GM13976 (cell line): ENCODE measurements at regions not wholly inside any gene's neighbourhood (a gene's known extent, or its start where the extent isn't known, plus 50 kb on each side); places are given as distances from the start of the nearest gene placed in this dataset.

Experiments used
- DNase-seq: peaks from one replicate; pipeline ENCODE4 v3.0.0; 2012; ENCODE audit warnings: low spot score
- in situ Hi-C: fragments of 300-500 bp; cut with MboI; formaldehyde crosslinking; loops from one replicate; pipeline ENCODE4 v1.12.0; 2022; ENCODE audit warnings: low sequenced_read_pairs, mixed read lengths, inconsistent platforms; ENCODE audit not compliant: unreplicated experiment
- TF ChIP-seq, protein P1 (sequence below): IDR thresholded peaks from 2 replicates; pipeline ENCODE4 v1.5.1; 2012; ENCODE audit warnings: borderline replicate concordance, mild to moderate bottlenecking; ENCODE audit not compliant: insufficient read depth; ENCODE audit errors: extremely low read depth, missing control alignments, control extremely low read depth

DNA sequence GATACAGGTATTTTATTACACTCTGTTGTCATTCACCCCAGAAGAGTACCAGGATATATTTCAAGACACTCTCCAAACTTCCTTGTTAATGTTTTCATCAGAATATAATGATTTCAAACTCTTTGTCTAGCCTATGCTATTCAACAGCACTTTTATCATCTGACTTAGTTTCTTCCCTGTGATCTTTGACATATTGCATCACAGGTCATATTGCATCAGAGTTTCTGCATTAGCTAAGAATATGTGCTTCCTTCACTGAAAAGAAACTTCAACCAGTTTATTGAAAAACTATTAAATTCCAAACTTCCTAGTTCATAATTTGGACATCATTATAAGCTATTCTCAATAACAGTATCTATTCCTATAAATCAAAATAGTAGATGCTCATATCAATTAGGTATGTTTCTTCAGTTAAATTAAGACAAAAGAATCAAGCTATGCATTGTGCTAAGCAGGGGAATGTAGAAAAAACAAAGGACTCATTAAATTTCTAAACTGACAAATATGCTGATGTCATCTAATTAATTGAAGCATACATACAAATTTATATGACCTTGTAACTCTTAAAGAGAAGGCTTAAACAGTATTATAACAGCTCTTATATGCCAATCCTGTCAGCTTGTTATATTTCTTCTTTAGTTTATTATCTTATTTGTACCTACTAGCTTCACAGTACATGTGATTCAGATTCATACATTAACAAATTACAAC is 361.8 kb upstream of the LUZP2 start:
- DNase-seq = no peak
- TF ChIP-seq, protein P1, sequence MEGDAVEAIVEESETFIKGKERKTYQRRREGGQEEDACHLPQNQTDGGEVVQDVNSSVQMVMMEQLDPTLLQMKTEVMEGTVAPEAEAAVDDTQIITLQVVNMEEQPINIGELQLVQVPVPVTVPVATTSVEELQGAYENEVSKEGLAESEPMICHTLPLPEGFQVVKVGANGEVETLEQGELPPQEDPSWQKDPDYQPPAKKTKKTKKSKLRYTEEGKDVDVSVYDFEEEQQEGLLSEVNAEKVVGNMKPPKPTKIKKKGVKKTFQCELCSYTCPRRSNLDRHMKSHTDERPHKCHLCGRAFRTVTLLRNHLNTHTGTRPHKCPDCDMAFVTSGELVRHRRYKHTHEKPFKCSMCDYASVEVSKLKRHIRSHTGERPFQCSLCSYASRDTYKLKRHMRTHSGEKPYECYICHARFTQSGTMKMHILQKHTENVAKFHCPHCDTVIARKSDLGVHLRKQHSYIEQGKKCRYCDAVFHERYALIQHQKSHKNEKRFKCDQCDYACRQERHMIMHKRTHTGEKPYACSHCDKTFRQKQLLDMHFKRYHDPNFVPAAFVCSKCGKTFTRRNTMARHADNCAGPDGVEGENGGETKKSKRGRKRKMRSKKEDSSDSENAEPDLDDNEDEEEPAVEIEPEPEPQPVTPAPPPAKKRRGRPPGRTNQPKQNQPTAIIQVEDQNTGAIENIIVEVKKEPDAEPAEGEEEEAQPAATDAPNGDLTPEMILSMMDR = no peak
- in situ Hi-C loops = no loop called here

DNA sequence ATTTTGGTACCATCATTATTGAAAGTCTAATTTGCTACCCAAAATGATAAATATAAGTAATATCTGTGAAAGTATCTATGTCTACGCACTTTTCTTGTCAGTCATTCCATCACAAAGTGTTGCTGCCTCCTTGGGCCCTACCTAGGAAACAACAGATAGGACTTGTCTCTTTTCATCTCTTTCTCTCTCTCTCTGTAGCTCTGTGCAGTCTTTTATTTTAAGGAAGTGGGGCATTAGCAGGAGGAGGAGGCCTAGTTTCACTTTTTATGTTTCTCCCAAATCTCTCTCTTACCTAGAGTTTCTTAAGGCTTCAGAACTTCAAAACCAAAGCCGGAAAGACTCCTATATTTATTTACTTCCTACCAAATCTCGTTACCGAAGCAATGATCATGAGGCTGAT is 354.8 kb upstream of the LUZP2 start:
- in situ Hi-C loops = no loop called here
- TF ChIP-seq, protein P1 = no peak
- DNase-seq = no peak

DNA sequence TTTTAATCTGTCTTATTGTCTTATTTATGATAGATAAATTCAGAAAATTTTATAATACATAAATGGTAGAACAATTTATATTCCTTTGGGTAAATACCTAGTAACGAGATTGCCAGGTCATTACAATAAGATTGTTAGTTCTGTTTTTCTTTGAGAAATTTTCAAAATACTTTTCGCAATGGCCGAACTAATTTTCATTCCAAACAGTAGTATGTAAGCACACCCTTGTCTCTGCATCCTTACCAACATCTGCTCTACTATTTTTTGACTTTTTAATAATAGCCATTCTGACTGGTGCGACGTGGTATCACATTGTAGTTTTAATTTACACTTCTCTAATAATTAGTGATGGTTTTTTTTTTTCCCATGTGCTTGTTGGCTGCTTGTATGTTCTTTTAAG is 351.4 kb upstream of the LUZP2 start:
- TF ChIP-seq, protein P1 = no peak
- in situ Hi-C loops = no loop called here
- DNase-seq = no peak

DNA sequence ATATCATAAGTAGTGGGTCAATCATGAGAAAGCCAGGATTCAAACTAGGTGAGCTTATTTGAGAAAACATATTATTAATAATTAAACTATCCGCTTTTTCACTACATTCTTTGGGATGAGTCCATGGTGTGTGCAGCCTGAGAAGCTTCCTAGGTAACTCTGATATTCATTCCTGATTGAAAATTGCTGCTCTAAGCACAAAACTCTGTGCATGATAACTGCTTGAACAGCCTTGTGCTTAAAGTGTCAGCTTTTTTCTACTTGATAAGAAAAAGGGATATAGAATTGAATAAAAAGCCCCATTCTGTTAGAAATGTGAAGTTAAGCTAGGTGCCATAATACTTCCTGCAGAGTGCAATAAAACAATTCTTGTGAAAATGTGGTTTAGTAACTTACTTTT is 343.5 kb upstream of the LUZP2 start:
- in situ Hi-C loops = no loop called here
- TF ChIP-seq, protein P1 = no peak

DNA sequence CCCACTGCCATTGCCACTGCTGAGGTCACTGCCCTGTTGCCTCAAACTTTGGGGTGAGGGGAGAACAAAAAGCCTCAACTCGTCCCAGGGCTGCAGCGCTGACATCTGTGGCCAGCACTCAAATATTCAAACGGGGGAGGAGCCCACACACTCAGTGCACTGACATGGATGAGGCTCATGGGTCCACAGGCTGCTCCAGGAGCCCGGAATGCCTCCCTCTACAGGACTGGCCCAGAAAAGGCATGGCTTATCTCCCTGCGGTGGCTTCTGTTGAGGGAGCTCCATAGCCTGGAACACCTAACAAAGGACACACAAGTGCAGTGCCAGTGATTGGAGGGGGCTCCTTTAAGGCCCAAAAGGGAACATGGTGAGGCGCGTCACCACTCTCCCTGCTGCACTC is 341.1 kb upstream of the LUZP2 start:
- TF ChIP-seq, protein P1 = no peak
- no peak for DNase-seq

More for the DNA sequence above, 343.5 kb upstream of the LUZP2 start:
- DNase-seq = no peak

DNA sequence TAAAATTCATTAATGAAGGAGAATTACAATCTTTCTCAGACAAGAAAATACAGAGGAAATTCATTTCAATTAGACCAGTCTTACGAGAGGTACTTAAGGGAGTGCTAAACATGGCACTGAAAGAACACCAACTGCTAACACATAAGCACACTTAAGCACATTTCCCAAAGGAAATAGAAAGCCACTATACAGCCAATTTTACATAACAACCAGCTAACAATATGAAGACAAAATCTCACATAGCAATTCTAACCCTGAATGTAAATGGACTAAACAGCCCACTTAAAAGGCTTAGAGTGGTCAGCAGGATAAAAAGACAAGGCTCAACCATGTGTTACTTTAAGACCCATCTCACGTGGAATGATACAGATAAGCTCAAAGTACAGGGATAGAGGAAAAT is 339.5 kb upstream of the LUZP2 start:
- in situ Hi-C loops = no loop called here
- no peak for DNase-seq
- TF ChIP-seq, protein P1 = no peak

More for the DNA sequence above, 341.1 kb upstream of the LUZP2 start:
- in situ Hi-C loops = no loop called here

DNA sequence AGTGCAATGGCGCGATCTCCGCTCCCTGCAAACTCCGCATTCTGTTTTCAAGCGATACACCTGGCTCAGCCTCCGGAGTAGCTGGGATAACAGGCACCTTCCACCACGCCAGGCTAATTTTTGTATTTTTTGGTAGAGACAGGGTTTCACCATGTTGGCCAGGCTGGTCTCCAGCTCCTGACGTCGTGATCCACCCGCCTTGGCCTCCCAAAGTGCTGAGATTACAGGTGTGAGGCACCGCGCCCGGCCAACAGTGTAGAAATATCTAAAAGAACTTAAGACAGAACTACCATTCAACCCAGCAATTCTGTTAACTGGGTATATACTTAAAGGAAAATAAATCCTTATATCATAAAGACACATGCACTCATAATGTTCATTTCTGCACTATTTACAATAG is 335.3 kb upstream of the LUZP2 start:
- DNase-seq = no peak
- TF ChIP-seq, protein P1 = no peak
- in situ Hi-C loops = no loop called here
